Right lobe of liver (tissue), 6 donors: ENCODE measurements at regions not wholly inside any gene's neighbourhood (a gene's known extent, or its start where the extent isn't known, plus 50 kb on each side); places are given as distances from the start of the nearest gene placed in this dataset.

Source experiments
- ATAC-seq, 4 donors: fragments of 200-7000 bp; cut with Tn5 transposase; one replicate each; pipeline ENCODE4 v1.9.1; 2020; ENCODE audit warnings: mild to moderate bottlenecking in 4 of 4, moderate library complexity in 4 of 4
- DNase-seq, 3 donors: peaks; one replicate each; pipeline ENCODE4 v3.0.0-alpha.2; 2020
- H3K27ac ChIP-seq, 3 donors: fragments of 200-600 bp; one replicate each; pipeline ENCODE4 v1.8.0; 2022
- H3K27me3 ChIP-seq, 2 donors: fragments of 200-600 bp; one replicate each; pipeline ENCODE4 v1.8.0; 2022
- H3K36me3 ChIP-seq, 4 donors: fragments of 200-600 bp; sonication (generic) in 1 of 4; one replicate each; pipeline versions ENCODE4 v1.5.1 to v1.8.0; 2017 to 2022; ENCODE audit warnings: control low read depth in 1 of 4
- H3K4me1 ChIP-seq, 4 donors: fragments of 200-600 bp; sonication (generic) in 1 of 4; one replicate each; pipeline versions ENCODE4 v1.5.1 to v1.8.0; 2017 to 2022; ENCODE audit warnings: control low read depth in 1 of 4
- H3K4me3 ChIP-seq, 3 donors: fragments of 200-600 bp; one replicate each; pipeline ENCODE4 v1.8.0; 2022
- H3K9me3 ChIP-seq, 4 donors: fragments of 200-600 bp; sonication (generic) in 1 of 4; one replicate each; pipeline versions ENCODE4 v1.5.1 to v1.8.0; 2017 to 2022; ENCODE audit warnings: control low read depth in 1 of 4
- POLR2A ChIP-seq: fragments of 450-650 bp; IDR thresholded peaks from one replicate; pipeline ENCODE4 v1.6.1; 2017; ENCODE audit warnings: antibody characterized with exemption, mild to moderate bottlenecking
- WGBS: methylation state at CpG from one replicate; pipeline ENCODE4 v1.1.6; 2018; ENCODE audit warnings: low coverage, low lambda C conversion rate; ENCODE audit not compliant: insufficient coverage; ENCODE audit errors: missing lambda C conversion rate; 5-methylcytosine and 5-hydroxymethylcytosine counted together
- intact Hi-C, 2 donors: fragments of 100-400 bp; cut with DNase I; formaldehyde crosslinking; loops; one replicate each; pipeline versions ENCODE4 v1.11.2 to v1.14.1; 2022
- TF ChIP-seq, protein P1 (sequence below), 4 donors: fragments of 200-600 bp in 3 of 4; fragments of 450-650 bp in 1 of 4; IDR thresholded peaks; one replicate each; pipeline versions ENCODE4 v1.5.1 to v1.8.0; 2016 to 2022; ENCODE audit warnings: antibody characterized with exemption in 4 of 4, mild to moderate bottlenecking in 2 of 4
- donor health status: DM: no; HTN: yes; CAD: no.
- donor health status: DM: no; HTN: no; CAD: no.
- donor health status: DM: no; HTN: no; CAD: no.
- donor health status: DM: no; HTN: yes; CAD: no.
- donor health status: DM: no; HTN: yes; CAD: no.

DNA sequence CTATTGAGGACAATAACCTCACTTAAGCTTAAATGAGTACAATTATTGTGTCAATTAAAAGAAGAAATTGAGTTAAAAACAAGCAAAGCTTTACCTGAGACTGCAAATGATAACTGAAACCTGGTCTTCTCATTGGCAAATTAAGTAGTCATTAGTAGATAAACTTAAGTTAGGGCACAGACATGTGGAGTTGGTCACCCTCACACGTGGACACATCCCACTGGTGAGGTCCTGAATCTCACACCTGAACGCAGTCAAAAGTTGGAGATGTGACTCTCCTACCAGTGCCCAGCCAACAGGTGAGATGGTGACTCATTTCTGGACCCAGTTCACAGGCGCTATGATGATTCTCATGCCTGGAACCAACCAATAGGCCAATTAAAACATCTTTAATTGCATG is 311.6 kb downstream of the FOXL1 start:
- no peaks in the 10 kb centered on the region for H3K9me3 ChIP-seq
- no peak overlapping the region for H3K27ac ChIP-seq
- DNase-seq, result no peak
- TF ChIP-seq, protein P1, sequence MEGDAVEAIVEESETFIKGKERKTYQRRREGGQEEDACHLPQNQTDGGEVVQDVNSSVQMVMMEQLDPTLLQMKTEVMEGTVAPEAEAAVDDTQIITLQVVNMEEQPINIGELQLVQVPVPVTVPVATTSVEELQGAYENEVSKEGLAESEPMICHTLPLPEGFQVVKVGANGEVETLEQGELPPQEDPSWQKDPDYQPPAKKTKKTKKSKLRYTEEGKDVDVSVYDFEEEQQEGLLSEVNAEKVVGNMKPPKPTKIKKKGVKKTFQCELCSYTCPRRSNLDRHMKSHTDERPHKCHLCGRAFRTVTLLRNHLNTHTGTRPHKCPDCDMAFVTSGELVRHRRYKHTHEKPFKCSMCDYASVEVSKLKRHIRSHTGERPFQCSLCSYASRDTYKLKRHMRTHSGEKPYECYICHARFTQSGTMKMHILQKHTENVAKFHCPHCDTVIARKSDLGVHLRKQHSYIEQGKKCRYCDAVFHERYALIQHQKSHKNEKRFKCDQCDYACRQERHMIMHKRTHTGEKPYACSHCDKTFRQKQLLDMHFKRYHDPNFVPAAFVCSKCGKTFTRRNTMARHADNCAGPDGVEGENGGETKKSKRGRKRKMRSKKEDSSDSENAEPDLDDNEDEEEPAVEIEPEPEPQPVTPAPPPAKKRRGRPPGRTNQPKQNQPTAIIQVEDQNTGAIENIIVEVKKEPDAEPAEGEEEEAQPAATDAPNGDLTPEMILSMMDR (IDR thresholded peaks at IDR 0.05), result no peak
- TF ChIP-seq POLR2A, result no peak
- no peaks in the 10 kb centered on the region for H3K36me3 ChIP-seq
- 71% methylated on average over 1 of the region's 3 CpGs for WGBS
- intact Hi-C loops, result no loop called here
- no peaks in the 10 kb centered on the region for H3K27me3 ChIP-seq
- ATAC-seq, result no peak
- no peaks in the 10 kb centered on the region for H3K4me1 ChIP-seq
- no peak overlapping the region for H3K4me3 ChIP-seq

DNA sequence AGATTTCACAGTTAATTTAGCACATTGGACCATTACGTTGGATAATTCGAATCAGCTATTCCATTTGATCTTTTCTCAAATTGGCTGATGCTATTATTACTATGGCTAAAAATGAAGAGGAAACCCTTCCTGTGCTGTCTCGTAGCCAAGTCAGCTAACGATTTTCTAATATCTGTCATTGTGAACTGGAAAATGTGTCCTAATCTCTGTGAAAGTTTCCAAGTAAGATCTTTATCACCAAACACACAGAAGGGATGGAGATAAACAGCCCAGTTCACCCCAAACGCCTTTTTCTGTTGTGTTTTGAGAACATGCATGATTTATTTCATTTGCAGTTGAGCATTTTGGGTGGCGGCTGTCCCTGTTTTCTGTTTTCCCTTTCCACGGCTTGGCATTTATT is 312.8 kb downstream of the FOXL1 start:
- no peaks in the 10 kb centered on the region for H3K36me3 ChIP-seq
- H3K4me1 ChIP-seq, result no peaks in the 10 kb centered on the region
- H3K27me3 ChIP-seq, result no peaks in the 10 kb centered on the region
- TF ChIP-seq, protein P1 (IDR thresholded peaks at IDR 0.05), result no peak
- TF ChIP-seq POLR2A, result no peak
- 40% methylated on average over 7 of the region's 7 CpGs for WGBS
- DNase-seq (no peak), ATAC-seq (no peak)
- intact Hi-C loops, result no loop called here
- no peak overlapping the region for H3K4me3 ChIP-seq
- no peaks in the 10 kb centered on the region for H3K9me3 ChIP-seq
- no peak overlapping the region for H3K27ac ChIP-seq

DNA sequence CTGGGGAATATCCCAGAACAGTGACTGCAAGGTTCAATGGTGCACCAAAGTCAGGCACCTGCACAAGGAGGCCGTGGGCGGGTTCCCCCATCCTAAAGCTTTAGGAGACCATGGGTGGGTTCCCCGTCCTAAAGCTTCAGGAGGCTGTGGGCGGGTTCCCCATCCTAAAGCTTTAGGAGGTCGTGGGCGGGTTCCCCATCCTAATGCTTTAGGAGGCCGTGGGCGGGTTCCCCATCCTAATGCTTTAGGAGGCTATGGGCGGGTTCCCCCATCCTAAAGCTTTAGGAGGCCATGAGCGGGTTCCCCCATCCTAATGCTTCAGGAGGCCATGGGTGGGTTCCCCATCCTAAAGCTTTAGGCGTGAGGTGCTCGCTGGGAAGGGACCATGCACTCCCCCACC is 313.3 kb downstream of the FOXL1 start:
- no peak for DNase-seq
- TF ChIP-seq POLR2A, result no peak
- TF ChIP-seq, protein P1 (IDR thresholded peaks at IDR 0.05), result no peak
- WGBS, result 84% methylated on average over 8 of the region's 12 CpGs

DNA sequence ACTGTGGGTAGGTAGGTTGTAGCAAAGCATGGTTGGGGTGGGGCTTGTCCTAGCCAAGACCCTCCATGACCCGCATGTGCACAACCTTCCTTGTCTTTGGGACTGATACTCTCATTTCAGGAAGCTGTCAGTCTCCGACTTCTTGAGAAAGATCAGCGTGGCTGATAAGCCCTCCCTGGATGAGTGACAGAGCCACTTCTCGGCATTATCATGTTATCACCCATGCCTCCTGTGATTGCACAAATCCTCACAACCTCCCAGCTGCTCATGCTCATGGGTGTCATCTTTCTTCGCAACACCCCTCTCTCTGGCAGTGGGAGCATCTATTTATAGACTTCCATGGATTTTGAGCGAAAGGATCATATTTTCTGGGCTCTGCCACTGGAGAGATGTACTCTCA is 314.2 kb downstream of the FOXL1 start:
- H3K9me3 ChIP-seq, result no peaks in the 10 kb centered on the region
- H3K27me3 ChIP-seq, result no peaks in the 10 kb centered on the region
- H3K4me3 ChIP-seq, result no peak overlapping the region
- H3K4me1 ChIP-seq, result no peaks in the 10 kb centered on the region
- H3K36me3 ChIP-seq, result no peaks in the 10 kb centered on the region
- intact Hi-C loops, result no loop called here
- no peak for TF ChIP-seq POLR2A
- TF ChIP-seq, protein P1 (IDR thresholded peaks at IDR 0.05), result no peak
- DNase-seq (no peak), ATAC-seq (no peak)
- 70% methylated on average over 5 of the region's 6 CpGs for WGBS
- no peak overlapping the region for H3K27ac ChIP-seq

More for the DNA sequence above, 313.3 kb downstream of the FOXL1 start:
- Histone ChIP-seq H3K27me3 (no peaks in the 10 kb centered on the region), H3K4me1 (no peaks in the 10 kb centered on the region), H3K36me3 (no peaks in the 10 kb centered on the region), H3K27ac (no peak overlapping the region), H3K4me3 (no peak overlapping the region), H3K9me3 (no peaks in the 10 kb centered on the region)
- intact Hi-C loops, result no loop called here
- no peak for ATAC-seq

DNA sequence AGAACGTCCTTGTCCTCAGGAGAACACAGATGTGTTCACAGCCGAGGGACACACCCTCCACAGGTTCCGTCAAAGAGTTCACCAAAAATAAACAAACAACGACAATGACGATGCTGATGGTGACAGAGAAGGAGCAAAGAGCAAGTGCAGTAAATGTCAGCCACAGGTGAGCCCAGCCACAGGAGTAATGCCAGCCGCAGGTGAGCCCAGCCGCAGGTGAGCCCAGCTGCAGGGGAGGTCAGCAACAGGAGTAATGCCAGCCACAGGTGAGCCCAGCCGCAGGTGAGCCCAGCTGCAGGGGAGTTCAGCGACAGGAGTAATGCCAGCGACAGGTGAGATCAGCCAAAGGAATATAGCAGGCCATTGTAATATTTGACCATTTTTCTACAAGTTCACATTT is 315.2 kb downstream of the FOXL1 start:
- H3K27me3 ChIP-seq, result no peaks in the 10 kb centered on the region
- no peaks in the 10 kb centered on the region for H3K36me3 ChIP-seq
- H3K27ac ChIP-seq, result no peak overlapping the region
- 43% methylated on average over 10 of the region's 10 CpGs for WGBS
- H3K9me3 ChIP-seq, result no peaks in the 10 kb centered on the region
- no peak for DNase-seq
- H3K4me1 ChIP-seq, result no peaks in the 10 kb centered on the region
- TF ChIP-seq, protein P1 (IDR thresholded peaks at IDR 0.05), result no peak
- no peak for TF ChIP-seq POLR2A
- intact Hi-C loops, result no loop called here
- H3K4me3 ChIP-seq, result no peak overlapping the region
- ATAC-seq, result no peak
